Stimulated activated CD8-positive, alpha-beta memory T cell treated with anti-CD3 and anti-CD28 coated beads, Interleukin-15, amount 100 ng/mL, for 48 hours (primary cell): ENCODE measurements at regions not wholly inside any gene's neighbourhood (a gene's known extent, or its start where the extent isn't known, plus 50 kb on each side); places are given as distances from the start of the nearest gene placed in this dataset.

Experiments used
- DNase-seq, 2 donors: peaks; one replicate each; pipeline ENCODE4 v3.0.0-alpha.2; 2020; ENCODE audit warnings: low read depth in 2 of 2

DNA sequence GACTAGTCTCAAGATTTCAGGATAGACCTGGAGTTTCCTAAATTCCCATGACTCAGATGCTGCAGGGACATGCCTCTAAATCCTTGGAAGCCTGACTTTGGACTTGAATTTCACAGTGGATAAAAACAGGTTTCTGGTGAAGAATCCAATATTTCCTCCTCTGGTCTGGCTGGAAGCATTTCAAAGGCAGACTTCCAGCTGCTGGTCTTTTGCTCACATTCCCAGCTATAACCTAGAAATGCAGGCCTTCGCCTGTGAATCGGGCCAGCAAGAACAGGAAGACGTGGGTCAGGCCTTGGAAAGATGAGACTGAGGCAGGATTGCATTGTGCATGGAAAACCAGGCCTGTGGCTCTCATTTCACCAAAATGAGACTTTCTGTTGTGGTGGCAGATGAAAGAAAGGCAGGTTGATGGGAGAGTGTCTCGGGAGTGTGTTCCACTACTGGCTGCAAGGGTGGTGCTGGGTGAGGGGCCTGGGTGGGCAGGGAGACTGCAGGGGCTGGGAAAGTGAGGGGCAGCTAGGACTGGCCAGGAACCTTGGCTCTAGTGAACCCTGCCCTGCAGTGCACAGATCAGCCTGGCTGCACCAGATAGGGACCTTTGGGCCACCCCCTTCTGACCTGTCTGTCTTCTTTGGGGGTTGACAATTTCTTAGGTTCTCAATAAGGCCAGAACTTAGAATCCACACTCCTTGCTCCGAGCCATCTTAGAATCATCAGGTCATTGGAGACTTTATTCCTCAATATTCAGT, 488.8 kb upstream of the MKI67 start:
- no peak for DNase-seq

DNA sequence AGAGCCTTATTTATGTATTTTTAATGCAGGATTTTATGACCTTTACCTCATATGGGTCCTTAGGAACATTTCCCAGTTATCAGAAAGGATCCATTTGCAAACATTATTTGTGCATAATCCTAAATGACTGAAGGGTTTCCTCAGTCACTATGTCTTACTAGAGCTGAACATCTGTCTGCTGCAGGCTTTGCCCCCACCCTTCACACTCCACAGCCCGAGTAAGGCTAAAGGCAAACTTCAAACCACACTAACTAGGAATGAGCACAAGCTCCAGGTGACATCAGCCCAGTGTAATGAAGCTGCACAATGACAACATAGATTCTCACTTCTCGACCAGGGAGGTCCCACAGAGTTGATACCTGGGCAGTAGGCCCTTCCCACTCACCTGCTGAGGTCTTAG, 491.3 kb upstream of the MKI67 start:
- no peak for DNase-seq

DNA sequence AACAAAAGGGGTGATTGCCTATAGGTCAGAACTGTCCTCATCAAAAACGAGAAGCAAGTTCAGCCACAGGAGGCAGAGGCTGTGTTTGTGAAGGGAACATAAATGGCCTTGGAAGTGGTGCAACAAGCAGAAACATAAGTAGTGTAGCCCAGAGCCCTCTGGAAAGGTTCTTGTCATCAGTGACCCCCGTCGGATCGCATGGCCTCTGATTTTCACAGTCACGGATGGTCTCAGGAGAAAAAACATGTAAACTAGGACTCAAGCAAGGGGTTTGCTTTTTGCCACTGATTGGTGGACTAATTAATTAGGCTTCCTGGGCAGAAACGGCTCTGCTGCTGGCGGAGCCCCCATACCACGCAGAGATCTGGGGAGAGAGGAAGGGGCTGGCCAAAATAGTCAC, 496.5 kb upstream of the MKI67 start:
- no peak for DNase-seq

DNA sequence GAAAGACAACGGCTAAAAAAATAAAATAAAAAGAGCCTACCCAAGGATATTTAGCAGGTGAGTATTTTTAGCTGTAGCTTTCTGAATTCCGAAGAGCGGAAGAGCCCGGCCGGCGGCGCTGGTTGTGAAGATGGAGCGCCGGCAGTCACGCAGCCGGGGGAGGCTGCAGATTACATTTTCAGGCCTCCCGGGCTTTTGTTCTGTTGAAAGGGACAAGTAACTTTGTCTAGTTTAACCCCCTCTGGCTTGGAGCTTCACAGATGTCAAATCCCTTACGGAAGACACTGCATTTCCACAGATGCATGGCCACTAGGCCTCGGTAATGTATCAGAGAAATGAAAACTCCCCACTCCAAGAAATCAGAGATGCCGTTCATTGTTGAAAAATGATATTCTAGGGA, 497.6 kb upstream of the MKI67 start:
- DNase-seq, result no peak

DNA sequence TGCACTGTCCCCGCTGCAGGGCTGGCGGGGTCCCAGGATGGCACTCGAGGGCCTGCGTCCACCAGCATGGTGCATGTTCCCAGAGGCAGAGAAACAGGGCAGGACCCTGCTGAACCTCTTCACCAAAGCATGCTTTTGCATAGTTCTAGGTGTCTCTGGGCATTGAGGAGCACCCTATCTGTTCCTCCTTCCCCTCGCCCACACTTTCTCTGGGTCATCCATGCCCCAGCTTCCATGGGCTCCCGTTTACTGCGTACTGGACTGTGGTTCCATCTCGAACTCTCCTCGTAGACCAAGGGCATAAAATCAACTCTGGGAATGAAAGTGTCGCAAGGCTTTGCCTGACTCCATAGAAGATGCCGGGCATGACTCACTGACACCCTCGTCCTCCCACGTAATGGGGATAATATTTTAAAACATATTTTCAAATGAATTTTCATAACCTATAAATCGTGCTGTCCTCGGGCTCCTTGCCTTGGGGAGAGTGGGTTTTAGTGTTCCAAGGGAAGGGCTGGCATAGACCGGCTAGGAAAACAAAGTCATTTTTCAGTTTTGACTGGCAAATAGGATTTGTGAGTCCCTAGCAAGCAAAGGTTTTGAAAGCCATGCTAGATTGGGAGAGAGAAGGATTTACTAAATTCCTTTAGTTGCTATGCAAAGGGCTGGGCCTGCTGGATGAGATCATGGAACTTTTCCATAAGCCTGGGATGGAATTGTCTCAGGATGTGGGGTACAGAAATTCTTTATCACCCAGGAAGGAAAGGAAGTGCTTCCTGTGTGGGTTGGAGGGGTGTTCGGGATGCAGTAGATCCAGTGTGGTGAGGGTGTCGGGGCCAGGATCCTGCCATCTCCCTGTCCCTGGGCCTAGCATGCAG, 498.7 kb upstream of the MKI67 start:
- no peak for DNase-seq

DNA sequence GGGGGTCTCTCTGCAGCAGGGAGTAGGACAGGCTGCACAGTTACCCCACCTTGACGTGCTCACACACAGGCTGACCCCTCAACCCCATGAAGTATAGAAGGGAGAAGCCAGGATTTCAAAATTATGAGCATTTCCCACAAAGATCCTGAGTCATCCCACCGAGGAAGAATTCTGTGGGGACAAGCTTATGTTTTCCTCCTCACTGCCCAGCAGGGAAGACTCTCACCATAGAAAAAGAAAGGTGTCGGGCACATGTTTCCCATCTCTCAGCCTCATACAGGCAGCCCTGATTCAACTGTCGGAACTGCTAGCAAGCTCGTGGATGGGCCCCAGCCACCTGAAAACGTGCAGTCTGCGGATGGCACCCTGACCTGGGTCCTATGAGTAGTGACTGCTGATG, 499.7 kb upstream of the MKI67 start:
- no peak for DNase-seq

DNA sequence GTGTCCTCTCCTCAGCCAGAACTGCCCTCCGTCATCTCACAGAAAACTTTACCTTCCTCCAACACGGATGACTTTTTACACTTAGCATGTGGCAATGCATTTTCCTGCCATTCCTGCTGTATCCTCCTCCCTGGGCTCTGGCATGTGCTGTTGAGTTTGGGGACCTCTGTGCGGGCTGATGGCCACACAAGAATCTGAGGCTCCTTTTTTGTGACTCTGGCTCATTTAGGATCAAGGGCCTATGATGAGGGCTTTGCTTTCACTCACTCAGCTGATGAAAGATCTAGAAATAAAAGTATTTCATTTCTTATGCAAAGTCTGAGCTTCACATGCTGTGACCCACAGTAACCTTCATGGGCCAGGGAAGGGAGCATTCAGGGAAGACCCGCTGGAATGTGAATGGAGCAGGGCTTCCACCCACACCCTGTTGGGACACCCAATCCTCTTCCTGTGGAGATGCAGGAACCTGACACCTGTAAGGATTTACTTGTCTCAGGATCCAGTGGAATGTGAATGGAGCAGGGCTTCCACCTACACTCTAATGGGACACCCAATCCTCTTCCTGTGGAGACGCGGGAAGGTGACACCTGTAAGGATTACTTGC, 500.3 kb upstream of the MKI67 start:
- DNase-seq, result no peak

DNA sequence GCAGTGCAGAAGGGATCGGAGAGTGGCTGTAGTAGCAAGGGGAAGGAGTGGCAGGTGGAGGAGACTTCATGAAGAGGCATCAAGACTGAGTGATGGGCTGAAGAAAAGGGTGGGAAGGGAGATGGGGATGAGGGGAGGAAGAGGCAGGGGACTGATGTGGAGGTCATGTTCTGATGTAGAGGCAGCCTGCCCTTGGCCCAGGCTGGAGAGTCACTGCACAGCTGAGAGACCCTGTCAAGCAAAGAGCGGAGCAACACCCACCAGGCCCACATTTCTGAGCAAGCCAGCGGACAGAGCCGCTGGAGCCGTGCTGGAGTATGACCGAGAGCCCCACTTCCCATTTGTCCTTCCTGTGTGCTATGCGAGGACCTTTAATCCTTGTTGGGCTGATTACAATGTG, 501.6 kb upstream of the MKI67 start:
- no peak for DNase-seq

DNA sequence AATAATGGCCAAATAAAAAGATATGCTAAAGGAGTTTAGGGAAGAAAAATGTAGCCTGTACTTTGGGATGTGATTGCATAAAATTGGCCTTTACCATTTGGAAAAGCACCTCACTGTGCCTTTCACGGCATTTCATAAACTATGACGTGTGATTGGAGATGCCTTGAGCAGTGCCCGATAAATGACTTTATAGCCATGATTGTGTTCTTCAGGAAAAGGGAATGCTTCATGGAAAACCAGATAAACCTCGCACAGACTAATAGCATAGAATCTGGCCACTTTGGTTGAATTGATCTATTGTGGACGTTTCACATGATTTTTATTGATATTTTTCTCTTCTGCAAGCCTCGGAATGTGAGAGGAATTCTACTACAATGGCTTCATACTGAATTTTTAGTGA, 502.0 kb upstream of the MKI67 start:
- no peak for DNase-seq

DNA sequence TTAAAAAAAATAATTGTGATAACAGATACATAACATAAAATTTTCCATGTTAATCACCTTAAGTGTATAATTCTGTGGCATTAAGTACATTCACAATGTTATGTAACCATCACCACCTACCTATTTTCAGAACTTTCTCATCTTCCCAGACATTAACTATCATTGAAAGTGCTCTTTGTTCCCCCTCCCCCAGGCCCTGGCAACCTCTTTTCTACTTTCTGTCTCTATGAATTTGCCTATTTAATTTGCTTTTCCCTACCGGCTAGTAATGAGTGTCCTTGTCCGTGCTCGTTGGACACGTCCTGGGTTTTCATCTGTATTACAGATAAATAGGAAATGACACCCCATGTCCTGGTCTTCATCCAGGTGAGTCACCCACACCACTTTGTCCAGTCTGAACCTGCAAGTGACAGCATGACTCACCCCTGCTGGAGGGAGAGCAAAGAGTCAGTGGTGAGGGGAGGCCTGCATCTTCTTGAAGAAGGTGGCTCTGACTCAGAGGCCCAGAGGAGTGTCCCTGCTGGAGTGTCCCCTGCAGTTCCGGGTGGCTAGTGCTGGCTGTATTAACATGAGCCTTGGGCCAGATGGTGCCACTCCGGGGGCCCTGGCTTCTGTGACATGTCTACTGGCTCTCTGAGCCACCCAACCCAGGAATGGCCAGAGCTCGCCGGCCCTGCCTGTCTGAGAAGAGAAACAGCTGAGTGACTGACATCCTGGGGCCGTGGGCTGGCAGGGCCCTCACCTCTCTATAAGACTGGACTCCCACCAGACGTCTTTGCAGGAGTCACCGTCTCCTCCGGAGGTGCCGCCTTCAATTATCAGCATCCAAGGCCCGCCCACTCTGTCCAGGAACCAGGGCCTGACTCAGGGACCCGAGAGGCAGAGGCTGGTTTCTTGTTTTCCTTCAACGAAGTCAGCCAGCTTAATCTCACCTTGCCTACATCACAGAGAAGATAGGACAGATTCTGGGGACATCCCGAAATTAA, 503.2 kb upstream of the MKI67 start:
- no peak for DNase-seq

DNA sequence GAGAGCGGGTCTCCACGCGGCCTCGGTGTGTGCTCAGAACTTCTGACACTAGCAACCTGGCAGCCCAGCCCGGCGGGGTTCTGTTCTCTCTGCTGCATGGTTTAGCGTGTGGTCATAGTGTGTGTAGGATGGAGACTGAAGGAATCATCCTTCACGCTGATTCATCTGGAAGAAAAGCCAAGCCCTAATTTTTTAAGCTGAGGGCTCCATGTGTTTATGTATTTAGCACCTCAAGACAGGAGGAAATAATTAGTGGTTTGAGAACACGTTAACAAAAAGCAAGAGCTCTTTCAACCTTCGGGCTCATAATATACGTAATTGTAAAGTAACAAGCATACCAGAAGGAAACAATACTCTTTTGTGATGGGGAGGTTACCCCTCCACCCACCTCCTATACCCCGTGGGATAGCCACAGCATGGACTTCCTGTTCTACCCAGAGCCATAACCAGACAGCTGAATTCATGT, 504.6 kb upstream of the MKI67 start:
- DNase-seq, result no peak

DNA sequence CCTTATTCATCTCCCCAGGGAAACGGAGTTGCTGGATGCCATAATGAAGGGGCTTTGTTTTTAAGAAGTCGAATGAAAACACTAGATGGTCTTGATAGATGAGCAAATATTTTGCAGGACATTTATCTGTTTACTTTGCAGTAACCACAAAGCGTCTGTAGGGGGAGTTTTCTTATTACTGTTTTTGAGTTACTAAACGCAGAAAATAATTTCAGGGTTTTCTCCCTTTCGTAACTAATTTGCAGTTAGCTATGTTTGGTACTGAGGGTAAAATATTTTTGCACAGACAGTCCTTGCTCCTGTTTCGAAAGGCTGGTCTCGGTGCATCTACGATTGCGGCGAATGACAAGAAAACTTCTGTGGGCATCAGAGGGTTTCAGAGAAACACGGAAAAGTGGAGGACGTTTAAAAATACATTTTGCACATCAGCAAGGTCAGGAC, 505.6 kb upstream of the MKI67 start:
- no peak for DNase-seq

DNA sequence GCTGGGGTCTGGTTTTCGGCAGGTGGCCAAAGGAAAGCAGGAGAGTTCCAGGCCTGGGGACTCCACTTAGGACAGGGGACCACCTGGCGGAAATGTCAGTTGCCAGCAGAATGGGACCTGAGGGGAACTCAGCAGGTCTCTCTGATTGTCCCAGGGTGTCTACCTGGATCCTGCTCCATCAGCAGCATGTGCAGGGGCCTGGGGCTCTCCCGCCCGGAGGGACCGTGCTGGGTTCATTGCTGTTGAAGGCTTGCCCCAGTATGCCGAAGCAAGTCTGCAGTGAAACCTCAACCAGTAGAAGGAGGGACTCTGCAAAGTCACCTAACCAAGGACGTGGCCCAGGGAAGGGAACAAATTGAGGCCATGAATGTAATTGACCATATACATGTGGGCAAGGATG, 506.5 kb upstream of the MKI67 start:
- DNase-seq, result no peak

DNA sequence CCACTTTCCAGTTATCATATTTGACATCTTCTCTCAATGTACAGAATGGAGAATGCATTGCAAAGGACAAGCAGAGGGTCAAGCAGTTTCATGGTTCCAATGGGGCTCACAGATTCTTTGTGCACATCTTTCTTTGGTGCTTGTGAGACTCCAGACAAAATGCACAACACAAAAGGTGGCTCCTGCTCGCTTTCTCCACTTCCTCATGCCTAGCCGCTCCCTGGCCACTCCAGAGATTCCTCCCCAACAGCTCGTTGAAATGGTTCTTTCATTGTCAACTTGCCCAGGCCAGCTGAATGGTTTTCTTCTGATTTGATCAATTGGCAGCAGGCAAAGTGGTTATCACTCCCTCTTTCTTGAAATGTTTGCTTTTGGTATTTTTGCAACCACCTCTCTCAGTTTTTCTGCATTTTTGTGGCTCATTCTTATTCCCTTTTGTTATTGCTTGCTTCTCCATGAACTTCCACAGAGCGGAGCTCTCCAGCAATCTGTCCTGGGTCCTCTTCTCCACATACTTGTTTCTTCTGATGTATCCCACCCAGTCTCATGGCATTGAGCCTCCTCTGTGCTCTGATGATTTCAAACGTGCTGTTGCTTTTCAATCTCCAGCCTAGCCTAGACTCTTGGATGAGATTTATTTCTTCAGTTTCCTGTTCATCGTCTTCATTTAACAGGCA, 507.8 kb upstream of the MKI67 start:
- DNase-seq, result no peak

DNA sequence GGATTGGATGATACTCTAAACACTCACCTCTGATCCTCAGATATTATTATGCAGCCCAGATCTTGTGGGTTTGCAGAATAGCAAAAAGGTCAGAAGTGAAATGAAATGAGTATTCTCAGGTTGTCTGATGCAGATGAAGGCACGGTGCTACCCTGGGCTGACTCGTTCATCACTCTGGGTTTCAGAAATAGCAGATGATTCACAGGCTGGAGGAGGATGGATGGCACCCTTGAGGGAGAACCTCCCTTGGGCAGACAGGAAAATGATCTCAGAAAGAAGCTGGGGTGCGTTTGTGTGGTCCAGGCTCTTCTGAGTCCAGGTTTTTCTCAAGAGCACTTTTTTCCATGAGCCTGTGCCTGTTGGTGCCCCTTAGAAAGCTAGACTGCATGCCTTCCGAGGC, 515.8 kb upstream of the MKI67 start:
- no peak for DNase-seq

DNA sequence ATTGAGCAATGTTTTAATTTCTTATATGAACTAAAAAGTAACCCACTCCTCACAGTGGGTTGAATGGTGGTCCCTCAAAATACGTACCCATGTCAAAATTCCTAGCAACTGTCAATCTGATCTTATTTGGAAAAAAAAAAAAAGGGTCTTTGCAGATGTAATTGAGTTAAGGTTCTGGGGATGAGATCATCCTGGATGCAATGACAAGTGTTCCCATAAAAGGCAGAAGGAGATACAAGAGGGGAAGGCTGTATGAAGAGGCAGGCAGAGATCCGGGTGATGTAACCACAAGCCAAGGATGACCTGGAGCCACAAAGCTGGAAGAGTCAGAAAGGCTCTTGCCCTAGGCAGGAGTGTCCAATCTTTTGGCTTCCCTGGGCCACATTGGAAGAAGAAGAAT, 516.3 kb upstream of the MKI67 start:
- no peak for DNase-seq

DNA sequence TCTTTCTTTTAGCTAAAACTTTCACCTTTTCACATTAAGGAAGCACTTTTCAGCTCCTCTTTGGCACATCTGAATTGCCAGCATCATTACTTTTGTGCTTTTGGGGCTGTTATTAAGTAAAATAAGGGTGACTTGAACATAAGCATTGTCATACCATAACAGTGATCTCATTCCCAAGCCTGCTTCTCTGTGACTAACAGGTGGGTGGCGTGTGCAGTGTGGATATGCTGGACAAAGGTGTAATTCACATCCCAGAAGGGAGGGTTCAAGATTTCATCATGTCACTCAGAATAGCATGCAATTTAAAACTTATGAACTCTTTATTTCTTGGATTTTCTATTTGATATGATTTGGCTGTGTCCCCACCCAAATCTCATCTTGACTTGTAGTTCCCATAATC, 517.4 kb upstream of the MKI67 start:
- DNase-seq, result no peak

DNA sequence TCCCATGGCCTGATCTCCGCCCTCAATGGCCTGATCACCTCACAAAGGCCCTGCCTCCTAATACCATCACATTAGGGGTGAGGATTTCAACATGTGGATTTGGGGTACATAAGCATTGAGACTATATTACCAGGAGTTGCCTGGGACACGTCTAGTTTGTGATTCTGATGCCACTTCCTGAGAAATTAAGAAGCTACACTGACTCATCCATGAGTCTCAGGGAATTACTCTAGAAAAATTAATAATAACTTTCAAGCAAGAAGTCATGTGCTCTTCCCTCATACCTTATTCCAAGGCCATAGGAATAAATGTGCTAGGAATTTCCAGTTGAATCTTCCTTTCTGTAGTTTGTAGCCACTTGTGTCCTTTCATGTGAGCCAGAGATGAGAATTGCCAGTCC, 519.3 kb upstream of the MKI67 start:
- no peak for DNase-seq

DNA sequence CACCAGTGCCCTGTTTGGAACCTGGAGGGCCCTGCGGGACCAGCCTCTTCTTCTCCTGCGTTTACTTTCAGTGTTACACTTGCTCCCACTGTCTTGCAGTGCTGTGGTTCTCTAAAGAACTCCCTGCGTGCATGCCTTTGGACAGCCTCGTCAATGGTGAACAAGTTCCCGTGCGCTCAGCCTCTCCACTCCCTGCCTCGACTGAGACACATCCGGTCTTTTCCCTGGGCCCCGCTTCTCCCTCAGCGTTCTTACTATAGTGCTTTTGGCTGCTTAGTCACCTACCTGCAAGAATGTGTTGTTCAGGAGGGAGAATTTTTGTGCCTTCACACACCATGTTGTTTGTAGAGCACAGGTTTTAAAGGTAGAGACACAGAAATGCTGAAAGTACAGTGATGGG, 520.7 kb upstream of the MKI67 start:
- DNase-seq, result no peak

DNA sequence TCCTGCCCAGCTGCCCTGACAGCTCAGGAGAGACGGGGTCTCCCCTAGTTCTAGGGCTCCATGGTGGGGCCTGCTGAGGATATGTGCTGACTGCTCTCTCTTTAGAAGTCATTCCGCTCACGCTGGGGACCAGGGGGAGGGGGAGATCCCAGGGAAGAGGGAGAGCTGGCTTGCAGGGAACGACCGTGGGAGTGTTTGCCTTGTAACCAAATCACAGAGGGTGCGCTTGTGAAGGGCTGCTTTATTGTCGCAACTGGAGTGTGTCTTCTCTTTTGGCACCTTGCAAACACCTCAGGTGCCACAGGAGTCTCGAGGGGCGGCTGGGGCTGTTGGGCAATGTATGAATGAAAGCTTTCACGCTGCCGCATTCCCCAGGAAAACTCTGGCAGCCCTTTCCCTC, 531.3 kb upstream of the MKI67 start:
- no peak for DNase-seq

DNA sequence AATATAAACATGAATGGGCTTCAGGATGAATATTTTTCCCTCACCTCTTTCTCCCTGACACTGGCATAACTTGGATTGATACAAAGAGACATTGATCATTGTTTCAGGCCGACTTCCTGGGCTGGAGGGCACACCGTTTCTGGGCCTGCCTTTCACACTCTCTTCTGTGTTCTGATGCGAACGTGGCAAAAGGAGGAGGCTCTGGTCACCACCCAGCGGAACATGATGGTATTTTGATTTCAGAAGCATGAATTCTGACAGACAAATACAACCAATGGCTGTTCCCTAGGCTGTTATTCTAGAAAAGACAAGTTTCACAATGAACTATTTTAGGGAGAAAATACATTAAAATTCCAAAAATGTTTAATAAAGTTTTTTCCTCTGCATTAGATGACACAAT, 534.5 kb upstream of the MKI67 start:
- DNase-seq, result no peak
